Activated CD4-positive, CD25-positive, alpha-beta regulatory T cell (primary cell): ENCODE measurements at regions not wholly inside any gene's neighbourhood (a gene's known extent, or its start where the extent isn't known, plus 50 kb on each side); places are given as distances from the start of the nearest gene placed in this dataset.

Experiments used
- DNase-seq, 4 experiments: peaks; one replicate each; lab custom pipeline; 2025; lab: John Stamatoyannopoulos, UW

DNA sequence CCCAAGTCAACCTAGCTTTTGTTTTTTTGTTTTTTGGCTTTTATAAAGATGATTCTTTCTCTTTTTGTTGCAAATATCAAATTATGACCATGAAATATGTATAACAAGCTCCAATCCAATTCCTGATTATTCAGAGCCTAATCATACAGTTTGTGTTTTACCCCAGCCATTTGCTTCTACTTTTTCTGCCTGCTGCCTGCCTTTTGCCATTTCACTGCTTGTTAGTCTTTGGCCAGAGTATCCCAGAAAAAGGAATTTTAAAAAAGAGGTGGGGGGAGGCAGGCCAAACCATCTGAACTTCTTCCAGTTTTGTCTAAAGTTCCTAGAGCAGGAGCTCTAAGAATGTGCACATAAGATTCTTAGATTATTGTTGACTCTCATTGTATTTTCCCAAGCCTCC is 211.9 kb upstream of the VRK2 start:
- no peak for DNase-seq

DNA sequence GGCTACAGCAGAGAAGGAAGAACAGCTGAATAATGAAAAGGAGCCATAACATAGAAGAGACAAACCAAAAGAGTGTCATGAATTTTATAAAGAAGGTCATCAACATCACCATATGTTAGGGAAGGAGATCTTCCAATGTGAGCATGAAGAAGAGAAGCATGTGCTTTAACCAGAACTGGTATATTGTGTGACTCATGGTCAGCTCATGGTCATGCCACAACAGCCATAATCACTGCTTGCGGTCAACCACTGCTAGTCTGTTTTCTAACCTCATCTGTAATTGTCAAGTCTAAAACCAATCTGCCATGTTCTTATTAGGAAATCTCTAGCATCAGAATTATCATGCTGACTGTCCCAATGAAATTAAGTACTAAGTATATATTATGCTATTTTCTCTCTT is 204.1 kb upstream of the VRK2 start:
- no peak for DNase-seq

DNA sequence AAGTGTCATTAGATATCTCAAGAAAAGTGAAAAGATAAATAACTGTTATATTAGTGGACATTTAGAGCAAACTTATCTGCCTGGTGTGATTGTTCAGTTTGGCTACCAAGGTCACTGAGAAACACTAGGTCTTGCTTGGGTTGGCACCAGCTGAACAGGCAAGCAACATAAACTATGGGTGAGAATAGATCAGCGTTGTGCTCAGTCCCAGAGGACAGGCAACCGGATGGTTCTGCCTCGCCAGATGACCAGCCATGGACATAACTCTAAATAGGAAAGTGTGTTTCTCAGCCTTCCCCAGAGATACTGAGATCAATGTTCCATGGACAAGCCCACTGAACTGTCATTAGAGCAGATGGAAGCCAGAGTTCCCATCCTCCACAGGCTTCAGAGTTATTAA is 203.4 kb upstream of the VRK2 start:
- DNase-seq = no peak

DNA sequence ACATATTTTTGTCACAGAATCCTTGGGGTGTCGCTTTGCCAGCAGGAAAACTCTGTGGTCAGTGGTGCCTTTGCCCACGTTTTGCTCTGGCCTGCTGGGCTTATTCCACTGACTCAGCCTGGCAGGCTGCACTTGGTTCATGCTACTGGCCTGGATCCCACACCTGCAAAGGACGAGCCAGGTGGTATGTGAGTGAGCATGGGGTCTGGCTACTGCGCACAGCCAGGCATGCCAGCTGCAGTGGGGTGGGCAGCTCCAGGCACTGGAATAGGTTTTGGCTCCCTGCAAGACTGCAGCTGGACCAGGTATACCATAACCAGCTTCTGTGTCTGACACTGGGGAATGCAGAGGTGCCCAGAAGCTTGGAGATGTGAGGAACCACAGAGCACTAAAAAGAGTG is 197.9 kb upstream of the VRK2 start:
- DNase-seq = no peak

DNA sequence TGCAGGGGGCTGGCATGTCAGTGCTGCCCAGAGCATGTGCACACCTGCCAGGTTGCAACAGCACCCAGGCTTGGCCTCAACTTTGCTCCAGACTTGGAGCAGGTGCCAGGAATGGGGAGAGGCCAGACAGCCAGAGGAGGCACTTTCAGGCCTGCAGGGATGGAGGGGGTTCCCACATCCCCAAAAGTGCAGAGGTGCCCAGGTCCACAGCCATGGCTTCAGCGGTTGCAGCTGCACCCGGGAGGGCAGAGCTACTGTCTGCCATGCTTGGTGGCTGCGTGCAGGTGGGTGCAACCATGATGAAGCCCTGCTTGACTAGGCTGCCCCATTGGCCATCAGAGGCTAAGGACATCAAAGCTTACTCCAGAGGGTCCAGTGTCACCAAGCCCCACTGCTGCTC is 196.8 kb upstream of the VRK2 start:
- no peak for DNase-seq

DNA sequence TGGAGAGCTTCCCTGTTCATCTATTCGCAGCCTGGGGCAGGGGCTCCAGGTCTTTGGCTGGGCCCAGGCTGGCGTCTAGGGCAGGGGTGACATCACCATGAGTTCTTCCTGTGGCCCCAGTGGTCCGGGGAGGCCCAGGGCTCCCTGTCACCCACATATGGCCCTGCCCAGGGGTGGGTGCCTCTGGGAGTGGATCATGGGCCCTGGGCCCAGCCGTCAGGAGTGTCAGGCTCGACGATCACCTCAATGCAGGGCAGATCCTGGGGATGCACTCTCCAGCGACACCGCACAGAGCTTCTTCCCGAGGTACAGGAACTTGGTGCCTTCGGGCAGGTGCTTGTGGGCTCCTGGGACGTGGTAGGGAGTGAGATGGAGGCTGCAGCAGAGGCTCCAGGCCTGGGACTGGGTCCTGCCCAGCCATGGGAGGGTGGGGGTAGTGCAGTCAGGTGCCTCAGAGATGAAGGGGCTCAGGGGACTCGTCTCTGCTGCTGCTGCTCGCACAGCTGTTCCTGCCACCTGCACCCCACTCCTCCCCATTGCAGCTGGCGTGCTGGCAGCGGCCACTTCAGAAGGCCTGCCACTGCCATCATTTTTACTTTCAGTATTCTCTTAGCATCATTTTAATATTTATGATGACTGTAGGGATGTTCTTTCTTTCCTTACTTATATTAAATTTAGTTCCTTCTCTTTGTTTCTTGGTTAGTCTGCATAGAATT is 196.0 kb upstream of the VRK2 start:
- DNase-seq = no peak

DNA sequence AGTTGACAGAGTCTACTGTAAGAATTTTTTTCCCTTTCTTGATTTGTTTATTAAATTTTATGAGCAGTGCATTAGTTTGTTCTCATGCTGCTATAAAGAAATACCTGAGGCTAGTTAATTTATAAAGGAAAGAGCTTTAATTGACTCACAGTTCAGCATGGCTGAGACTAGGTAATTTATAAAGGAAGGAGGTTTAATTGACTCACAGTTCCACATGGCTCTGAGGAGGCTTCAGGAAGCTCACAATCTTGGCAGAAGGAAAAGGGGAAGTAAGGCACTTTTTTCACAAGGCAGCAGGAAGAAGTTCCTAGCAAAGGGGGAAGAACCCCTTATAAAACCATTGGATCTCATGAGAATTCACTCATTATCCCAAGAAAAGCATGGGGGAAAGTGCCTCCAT is 191.4 kb upstream of the VRK2 start:
- DNase-seq = no peak

DNA sequence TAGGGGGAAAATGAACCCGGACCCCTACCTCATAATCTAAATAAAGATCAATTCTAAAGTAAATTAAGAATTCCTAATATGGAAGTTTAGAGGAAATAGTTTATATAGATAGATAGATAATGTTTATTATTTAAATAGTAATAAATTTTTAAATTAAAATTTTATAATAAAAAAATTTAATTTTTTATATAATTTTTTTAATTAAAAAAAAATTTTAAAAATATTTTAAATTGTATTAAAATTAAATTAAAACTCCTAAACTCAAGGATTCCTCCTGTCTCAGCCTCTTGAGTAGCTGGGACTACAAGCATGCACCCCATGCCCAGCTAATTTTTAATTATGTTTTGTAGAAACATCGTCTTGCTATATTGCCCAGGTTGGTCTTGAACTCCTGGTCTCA is 186.9 kb upstream of the VRK2 start:
- no peak for DNase-seq

DNA sequence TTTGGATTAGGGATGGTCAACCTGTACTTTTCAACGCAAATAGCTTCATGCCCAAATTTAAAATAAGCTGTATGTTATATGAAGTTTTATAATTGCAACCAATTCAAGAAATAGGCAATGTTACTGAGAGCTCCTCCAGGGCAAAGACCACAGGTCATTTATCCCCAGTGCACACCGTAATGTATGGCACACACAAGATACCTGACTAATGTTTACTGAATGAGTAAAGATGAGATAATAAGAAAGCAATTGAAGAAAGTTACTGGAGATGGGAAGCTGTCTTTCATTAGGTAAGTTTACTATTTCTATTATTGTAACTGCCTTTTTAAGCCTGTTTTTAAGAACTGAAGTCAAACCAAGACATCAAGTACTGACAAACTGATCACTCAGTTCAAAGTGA is 184.5 kb upstream of the VRK2 start:
- no peak for DNase-seq

DNA sequence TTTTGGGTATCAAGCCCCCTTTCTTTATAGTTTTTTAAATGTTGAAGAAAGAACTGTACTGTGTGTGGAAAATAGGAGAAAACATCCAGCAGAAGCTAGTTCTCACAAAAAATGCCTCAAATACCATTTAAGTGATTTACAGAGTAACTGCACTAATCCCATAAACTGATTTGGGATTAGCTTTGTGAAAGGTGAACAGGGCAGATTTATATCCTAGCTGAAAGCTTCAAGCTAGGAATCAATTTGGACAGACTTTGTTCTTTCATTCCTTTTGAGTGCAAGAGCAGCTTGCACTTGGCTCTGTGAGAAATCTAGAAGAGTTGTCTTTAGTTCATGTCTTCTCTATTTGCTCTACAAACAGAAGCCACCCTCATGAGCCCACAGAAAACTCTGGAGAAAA is 183.9 kb upstream of the VRK2 start:
- DNase-seq = no peak

DNA sequence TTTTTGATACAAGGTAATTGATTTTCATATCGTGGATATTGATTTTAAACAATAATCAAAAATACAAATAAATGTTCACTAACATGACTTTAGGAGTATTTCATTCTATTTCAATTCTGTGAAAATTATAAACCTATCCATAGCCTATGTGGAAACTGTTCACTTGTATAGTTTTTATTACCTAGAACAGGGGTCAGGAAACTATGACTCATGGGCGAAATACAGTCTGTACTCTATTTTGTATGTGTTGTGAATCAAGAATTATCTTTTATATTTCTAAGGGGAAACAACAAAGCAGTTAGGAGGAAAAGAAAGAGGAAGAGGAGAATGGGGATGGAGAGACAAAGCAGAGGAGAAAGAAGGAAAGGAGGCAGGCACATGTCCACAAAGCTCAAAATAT is 181.7 kb upstream of the VRK2 start:
- DNase-seq = no peak

DNA sequence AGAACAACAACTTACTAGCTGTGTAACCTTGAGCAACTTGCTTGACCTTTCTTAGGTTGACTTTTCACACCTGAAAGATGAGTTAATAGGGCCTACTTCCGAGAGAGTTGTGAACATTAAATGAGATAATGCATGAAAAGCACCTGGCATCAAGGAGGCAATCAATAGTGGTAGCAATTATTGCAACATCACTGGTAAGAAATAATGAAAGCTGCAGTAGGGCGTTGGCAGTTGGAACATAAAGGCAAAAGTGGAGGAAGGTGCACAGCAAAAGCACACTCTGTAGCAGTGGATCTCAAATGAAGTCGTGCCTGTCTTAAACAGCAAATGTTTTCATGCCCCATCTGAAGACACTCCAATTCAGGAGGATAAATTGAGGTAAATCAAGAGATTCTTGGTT is 178.9 kb upstream of the VRK2 start:
- DNase-seq = no peak

DNA sequence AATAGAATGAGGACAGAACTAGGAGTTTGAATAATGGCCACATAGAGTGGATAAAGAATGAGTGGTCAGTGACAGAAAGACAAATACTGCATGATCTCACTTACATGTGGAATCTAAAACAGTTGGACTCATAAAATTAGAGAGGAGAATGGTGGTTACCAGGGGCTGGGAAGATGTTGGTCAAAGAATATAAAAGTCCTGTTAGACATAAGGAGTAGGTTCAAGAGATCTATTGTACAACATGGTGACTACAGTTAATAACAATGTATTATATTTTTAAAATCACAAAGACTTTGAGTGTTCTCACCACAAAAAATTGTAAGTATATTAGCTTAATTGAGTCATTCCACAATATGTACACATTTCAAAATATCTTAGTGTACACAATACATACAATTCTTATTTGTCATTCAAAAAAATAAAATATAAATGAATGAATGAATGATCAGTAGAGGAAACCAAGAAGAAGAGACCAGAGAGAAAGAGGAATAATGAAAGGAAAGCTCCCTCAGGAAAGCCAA is 177.9 kb upstream of the VRK2 start:
- no peak for DNase-seq

DNA sequence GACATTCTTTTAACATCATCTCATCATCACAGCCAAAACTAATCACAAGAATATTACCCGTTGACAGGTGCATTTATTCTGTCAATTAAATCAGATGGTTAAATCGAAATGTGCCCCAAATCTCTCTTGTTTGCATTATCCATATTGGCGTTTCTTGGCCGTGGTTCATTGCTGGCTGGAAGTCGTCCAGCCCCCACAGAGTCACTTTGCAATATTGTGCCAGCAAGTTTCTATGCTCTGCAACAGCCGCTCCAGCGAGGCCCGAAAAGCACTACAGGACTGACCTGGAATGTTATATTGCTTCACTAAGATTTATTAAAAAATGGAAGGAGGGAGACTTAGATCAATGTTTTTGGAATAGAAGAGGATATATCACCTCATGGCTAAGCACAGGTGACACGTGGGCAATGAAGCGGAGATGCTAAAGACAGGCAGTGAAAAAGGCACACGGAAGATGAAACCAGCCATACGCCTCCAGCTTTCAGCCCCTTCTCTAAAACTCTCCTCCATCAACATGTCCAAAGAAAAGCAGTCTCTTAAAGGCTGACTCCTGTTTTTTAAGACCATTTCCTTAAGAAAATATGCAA is 176.8 kb upstream of the VRK2 start:
- DNase-seq = no peak

DNA sequence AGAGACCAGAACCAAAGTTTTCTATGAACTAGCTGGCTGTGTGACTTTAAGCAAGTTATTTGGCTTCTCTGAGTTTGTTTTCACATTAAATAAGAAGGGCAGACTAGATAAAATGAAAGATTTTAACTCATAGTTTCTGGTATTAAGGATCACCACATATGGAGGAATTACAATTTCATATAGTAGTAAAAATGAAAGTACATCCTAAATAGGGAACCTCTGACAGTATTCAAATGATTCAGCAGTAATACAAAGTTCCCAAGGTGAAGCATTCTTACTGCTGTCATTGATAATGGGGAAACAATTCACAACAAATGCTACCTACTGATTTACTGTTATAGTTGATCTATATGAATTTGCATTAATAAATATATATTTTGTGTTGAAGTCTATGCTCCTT is 170.3 kb upstream of the VRK2 start:
- DNase-seq = no peak

DNA sequence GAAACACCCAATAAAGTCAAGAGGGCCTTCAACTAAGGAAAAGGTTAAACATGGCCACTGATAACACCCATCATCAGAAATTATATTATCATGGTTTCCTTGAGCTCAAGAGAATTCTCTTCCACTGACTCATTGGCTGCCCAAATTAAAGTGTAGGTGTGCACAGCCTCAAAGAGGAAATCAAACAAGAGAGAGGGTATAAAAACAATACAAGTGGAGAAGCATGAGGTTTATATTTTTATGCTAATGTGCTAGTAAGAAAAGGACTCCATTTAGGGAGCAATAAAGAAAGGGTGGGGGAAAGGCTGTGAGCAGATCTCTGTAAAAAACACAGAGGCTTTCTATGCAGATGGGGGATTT is 168.8 kb upstream of the VRK2 start:
- no peak for DNase-seq

DNA sequence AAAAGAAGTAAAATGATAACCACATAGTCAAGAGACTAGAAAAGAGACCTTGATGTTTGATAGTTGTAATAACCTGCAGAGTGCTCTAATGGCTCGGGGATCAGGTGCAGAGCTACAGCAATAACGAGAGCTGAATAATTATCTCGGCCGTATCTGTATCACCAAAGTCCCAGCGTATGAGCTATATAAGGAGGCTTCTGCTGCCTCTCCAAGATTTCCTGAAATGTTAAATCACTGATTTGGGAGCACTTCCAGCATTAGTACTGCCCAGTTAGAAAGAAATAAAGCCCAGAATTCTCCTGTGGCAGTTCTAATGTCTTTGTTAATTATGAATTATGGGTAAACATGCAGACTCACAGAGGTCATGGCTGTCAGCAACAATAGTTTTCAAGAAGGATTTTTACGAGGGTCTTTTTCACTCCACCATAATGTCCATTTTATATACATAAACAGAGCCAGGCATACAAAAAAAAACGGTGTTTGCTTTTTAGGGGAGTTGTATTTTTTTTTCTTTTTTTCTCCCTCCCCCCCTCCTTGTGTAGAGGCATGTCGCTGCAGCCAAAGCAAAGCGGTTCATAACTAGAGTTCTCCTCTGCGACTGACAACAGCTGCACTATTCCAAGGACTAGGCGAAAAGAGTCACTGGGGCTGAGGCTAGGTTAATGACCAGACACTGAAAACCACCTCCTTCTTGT is 168.3 kb upstream of the VRK2 start:
- no peak for DNase-seq

DNA sequence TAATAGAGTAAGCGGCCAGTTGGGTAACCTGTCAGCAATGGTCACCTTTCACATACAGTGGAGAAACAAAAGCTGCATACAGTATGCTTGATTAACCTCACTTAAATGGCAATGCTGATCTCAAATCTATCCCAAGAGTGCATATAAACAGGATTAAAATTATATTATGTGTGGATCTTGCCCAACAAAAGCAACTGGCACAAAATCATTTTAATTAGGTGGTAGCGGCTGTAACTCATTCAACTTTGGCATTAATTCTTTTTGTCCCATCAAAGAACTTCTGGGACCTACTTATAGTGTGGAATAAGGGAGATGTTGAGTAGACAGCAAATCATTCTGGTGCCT is 167.8 kb upstream of the VRK2 start:
- no peak for DNase-seq

DNA sequence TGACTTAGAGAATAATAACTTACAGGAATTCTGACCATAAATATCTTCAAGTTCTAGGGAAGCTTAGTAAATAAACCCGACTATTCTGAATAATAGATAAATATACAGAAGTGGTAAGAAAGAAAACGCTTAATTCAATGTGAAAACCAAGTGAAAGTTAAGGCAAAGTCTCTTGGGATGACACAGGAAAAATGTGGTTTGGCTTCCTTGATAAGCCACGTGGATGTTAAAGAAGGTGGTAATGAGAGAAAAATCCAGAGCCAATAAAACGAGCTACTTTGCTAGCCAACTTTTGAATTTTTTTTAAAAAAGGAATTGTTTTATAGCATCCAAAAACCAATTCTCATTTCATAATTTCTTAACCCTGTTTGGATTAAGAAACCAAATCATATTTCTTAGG is 166.2 kb upstream of the VRK2 start:
- no peak for DNase-seq

DNA sequence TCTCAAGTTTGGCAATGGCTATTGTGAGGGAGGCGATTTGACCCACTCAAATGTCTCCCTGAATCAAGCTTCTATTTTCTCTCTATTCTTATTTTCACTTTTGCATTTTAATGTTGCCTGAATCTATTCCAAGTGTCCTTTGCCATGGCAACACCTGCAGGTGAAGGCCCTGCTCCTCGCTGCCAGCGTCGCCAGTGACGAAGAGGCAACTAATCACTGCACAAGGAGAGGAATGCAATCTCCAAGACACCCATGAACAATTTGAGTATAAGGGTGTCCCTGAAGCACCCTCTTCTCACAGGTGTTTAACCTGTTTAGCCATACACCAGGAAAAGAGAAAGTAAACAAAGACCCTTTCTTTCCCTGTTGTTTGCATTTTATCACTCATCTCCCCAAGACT is 165.6 kb upstream of the VRK2 start:
- no peak for DNase-seq

DNA sequence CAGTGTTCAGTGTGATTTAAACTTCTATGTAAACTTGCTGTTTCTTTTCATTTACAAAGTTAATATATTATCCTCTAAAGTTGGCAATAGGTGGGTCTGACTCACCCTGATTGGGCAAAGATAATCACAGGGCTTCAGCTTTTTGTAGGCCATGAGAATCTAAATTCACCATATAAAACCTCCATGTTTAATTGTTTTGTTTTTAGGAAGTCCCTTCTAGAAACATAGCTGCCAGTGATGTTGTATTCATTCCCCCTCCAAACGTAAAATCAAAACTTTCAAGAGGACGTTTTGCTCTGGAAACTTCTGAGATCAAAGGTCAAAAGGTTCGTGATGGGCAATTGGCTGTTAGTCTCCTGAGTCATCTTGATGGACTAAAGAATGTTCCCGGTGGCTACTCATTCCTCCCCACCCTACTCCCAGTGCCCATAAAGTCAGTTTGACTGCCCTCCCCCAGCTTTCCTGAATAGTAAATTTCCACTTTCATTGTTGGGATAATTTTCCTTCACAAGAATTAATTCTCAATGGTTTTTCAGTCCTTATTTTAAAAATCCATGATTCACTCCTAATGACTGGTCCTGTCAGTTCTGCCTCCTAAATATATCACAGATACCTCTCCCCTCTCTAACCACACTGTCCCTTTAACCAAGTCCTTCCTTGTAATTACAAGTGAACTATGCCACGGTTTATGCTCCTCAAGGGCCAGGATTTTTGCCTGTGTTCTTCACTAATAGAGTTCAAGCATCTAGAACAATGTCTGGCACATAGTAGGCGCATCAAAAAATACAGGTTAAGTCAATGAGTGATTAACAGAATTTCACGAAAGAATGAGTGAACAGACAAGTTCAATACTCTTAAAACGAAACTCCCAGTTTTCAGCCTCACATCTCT is 164.4 kb upstream of the VRK2 start:
- no peak for DNase-seq

DNA sequence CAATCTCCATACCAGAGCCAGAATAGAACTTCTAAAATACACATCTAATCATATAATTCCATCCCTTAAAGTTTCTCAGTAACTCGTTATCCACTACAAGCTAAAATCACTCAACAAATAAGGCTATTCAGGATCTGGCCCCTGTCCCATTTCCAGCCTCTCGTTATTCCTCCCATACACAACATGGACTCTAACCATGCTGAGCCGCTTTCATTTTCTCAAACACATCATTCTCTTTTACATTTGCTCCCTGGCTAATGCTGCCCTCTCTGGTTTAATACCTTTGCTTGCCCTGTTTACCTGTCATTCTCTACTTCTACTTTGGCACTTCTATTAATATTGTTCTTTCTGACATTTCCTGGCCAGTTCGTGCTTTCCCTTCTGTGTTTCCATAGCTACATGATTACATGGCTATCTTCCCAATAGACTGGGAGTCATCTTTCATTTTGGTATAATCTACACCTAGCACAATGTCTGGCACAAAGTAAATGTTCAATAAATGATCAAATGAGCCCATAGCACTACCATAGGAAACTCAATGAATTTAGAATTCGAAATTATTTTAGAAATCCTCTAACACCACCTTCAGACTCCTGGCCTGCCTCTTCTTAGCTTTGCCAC is 163.6 kb upstream of the VRK2 start:
- DNase-seq = no peak
